ENCODE measurements at regions not wholly inside any gene's neighbourhood (a gene's known extent, or its start where the extent isn't known, plus 50 kb on each side); places are given as distances from the start of the nearest gene placed in this dataset.

GRCh38 chr2:215191477-215191876, 53.1 kb upstream of the ABCA12 start:
- H3K27me3 ChIP-seq (ENCODE audit: insufficient read depth, low read length) = no peaks in the 10 kb centered on the region
- intact Hi-C loops (cut with micrococcal nuclease) = no loop called here
- no peak overlapping the region for H3K9ac ChIP-seq (ENCODE audit: low read length)
- no peaks in the 10 kb centered on the region for H3K4me1 ChIP-seq (ENCODE audit: control insufficient read depth in 1 of 2, insufficient read depth in 2 of 2, low read length in 2 of 2)
- ATAC-seq (no peak), DNase-seq (ENCODE audit: low read depth, low spot score) (no peak)
- no peaks in the 10 kb centered on the region for H3K79me2 ChIP-seq (ENCODE audit: insufficient read depth, low read length)
- no peaks in the 10 kb centered on the region for H3K9me3 ChIP-seq (ENCODE audit: control insufficient read depth in 1 of 2, insufficient read depth in 1 of 2, low read depth in 1 of 2, low read length in 2 of 2)
- H3K4me3 ChIP-seq (replicated peaks in 1 of 2; ENCODE audit: low read depth in 1 of 2, low read length in 2 of 2) = no peak overlapping the region
- BruUV-seq (replicated peaks) = no TSS peak
- CTCF ChIA-PET = no interaction called here
- TF ChIP-seq TCF7L2 (IDR thresholded peaks at IDR 0.05; ENCODE audit: borderline replicate concordance, extremely low read depth, insufficient read depth, insufficient read length) (no peak), ZFX (IDR thresholded peaks at IDR 0.05) (no peak), POLR2AphosphoS5 (IDR thresholded peaks at IDR 0.05; ENCODE audit: low read depth, low read length) (no peak)
- TF ChIP-seq, protein P1, sequence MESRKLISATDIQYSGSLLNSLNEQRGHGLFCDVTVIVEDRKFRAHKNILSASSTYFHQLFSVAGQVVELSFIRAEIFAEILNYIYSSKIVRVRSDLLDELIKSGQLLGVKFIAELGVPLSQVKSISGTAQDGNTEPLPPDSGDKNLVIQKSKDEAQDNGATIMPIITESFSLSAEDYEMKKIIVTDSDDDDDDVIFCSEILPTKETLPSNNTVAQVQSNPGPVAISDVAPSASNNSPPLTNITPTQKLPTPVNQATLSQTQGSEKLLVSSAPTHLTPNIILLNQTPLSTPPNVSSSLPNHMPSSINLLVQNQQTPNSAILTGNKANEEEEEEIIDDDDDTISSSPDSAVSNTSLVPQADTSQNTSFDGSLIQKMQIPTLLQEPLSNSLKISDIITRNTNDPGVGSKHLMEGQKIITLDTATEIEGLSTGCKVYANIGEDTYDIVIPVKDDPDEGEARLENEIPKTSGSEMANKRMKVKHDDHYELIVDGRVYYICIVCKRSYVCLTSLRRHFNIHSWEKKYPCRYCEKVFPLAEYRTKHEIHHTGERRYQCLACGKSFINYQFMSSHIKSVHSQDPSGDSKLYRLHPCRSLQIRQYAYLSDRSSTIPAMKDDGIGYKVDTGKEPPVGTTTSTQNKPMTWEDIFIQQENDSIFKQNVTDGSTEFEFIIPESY (IDR thresholded peaks at IDR 0.05; ENCODE audit: extremely low read depth, insufficient replicate concordance, low read length) = no peak
- no peaks in the 10 kb centered on the region for H4K20me1 ChIP-seq (ENCODE audit: insufficient read depth)
- no peaks in the 10 kb centered on the region for H3K36me3 ChIP-seq (ENCODE audit: control insufficient read depth in 1 of 2, insufficient read depth in 2 of 2, low read length in 2 of 2)
- no peak overlapping the region for H2AFZ ChIP-seq (ENCODE audit: low read depth, low read length, poor library complexity, severe bottlenecking)
- H3K27ac ChIP-seq (ENCODE audit: low read depth, low read length) = no peak overlapping the region
- POLR2A ChIA-PET = no interaction called here
- RAD21 ChIA-PET (ENCODE audit: low non-redundant PET in 1 of 2, low total read pairs in 2 of 2, uncharacterized antibody in 2 of 2, unreplicated experiment in 2 of 2) = no interaction called here
- no peaks in the 10 kb centered on the region for H3K9me2 ChIP-seq (ENCODE audit: insufficient read depth)
- H3K4me2 ChIP-seq (ENCODE audit: low read length) = no peak overlapping the region

DNA sequence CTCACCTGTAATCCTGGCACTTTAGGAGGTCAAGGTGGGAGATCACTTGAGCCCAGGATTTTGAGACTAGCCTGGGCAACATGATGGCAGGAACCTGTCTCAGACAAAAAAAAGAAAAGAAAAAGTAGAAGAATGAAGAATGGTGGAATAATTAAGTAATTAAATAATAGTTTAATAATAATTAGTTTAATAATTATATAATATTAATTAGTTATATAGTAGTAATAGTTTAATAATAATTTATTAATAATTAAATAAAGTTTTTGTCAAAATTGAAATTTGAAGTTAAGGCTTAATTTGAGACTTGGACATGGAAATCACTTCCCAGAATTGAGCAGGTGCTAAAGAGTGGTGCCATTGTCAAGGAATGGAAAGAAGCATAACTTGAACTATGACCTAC, 52.2 kb upstream of the ABCA12 start:
- POLR2A ChIA-PET = no interaction called here
- H3K9me3 ChIP-seq (ENCODE audit: control insufficient read depth in 1 of 2, insufficient read depth in 1 of 2, low read depth in 1 of 2, low read length in 2 of 2) = no peaks in the 10 kb centered on the region
- RAD21 ChIA-PET (ENCODE audit: low non-redundant PET in 1 of 2, low total read pairs in 2 of 2, uncharacterized antibody in 2 of 2, unreplicated experiment in 2 of 2) = no interaction called here
- H3K36me3 ChIP-seq (ENCODE audit: control insufficient read depth in 1 of 2, insufficient read depth in 2 of 2, low read length in 2 of 2) = no peaks in the 10 kb centered on the region
- H3K27ac ChIP-seq (ENCODE audit: low read depth, low read length) = no peak overlapping the region
- CTCF ChIA-PET = no interaction called here
- no peaks in the 10 kb centered on the region for H3K27me3 ChIP-seq (ENCODE audit: insufficient read depth, low read length)
- H4K20me1 ChIP-seq (ENCODE audit: insufficient read depth) = no peaks in the 10 kb centered on the region
- H3K4me2 ChIP-seq (ENCODE audit: low read length) = no peak overlapping the region
- no peaks in the 10 kb centered on the region for H3K79me2 ChIP-seq (ENCODE audit: insufficient read depth, low read length)
- H3K4me3 ChIP-seq (replicated peaks in 1 of 2; ENCODE audit: low read depth in 1 of 2, low read length in 2 of 2) = no peak overlapping the region
- ATAC-seq (no peak), DNase-seq (ENCODE audit: low read depth, low spot score) (no peak)
- no peak overlapping the region for H2AFZ ChIP-seq (ENCODE audit: low read depth, low read length, poor library complexity, severe bottlenecking)
- H3K9me2 ChIP-seq (ENCODE audit: insufficient read depth) = no peaks in the 10 kb centered on the region
- intact Hi-C loops (cut with micrococcal nuclease) = no loop called here
- H3K9ac ChIP-seq (ENCODE audit: low read length) = no peak overlapping the region
- BruUV-seq (replicated peaks) = no TSS peak
- H3K4me1 ChIP-seq (ENCODE audit: control insufficient read depth in 1 of 2, insufficient read depth in 2 of 2, low read length in 2 of 2) = no peaks in the 10 kb centered on the region
- no peak for TF ChIP-seq SP1 (IDR thresholded peaks at IDR 0.05; ENCODE audit: low read depth)
- TF ChIP-seq, protein P1 (IDR thresholded peaks at IDR 0.05; ENCODE audit: extremely low read depth, insufficient replicate concordance, low read length) = no peak
- no peak for TF ChIP-seq TCF7L2 (IDR thresholded peaks at IDR 0.05; ENCODE audit: borderline replicate concordance, extremely low read depth, insufficient read depth, insufficient read length)
- no peak for TF ChIP-seq SIN3A (IDR thresholded peaks at IDR 0.05; ENCODE audit: low read depth)
- no peak for TF ChIP-seq CEBPB (IDR thresholded peaks at IDR 0.05; ENCODE audit: low read depth)
- no peak for TF ChIP-seq SRF (IDR thresholded peaks at IDR 0.05; ENCODE audit: low read depth)
- TF ChIP-seq, protein P2, sequence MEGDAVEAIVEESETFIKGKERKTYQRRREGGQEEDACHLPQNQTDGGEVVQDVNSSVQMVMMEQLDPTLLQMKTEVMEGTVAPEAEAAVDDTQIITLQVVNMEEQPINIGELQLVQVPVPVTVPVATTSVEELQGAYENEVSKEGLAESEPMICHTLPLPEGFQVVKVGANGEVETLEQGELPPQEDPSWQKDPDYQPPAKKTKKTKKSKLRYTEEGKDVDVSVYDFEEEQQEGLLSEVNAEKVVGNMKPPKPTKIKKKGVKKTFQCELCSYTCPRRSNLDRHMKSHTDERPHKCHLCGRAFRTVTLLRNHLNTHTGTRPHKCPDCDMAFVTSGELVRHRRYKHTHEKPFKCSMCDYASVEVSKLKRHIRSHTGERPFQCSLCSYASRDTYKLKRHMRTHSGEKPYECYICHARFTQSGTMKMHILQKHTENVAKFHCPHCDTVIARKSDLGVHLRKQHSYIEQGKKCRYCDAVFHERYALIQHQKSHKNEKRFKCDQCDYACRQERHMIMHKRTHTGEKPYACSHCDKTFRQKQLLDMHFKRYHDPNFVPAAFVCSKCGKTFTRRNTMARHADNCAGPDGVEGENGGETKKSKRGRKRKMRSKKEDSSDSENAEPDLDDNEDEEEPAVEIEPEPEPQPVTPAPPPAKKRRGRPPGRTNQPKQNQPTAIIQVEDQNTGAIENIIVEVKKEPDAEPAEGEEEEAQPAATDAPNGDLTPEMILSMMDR (IDR thresholded peaks at IDR 0.05 in 2 of 3, conservative IDR thresholded peaks at IDR 0.05 in 1 of 3; ENCODE audit: borderline replicate concordance in 1 of 3, insufficient read depth in 1 of 3, low read depth in 2 of 3, low read length in 2 of 3) = no peak
- TF ChIP-seq, protein P3, sequence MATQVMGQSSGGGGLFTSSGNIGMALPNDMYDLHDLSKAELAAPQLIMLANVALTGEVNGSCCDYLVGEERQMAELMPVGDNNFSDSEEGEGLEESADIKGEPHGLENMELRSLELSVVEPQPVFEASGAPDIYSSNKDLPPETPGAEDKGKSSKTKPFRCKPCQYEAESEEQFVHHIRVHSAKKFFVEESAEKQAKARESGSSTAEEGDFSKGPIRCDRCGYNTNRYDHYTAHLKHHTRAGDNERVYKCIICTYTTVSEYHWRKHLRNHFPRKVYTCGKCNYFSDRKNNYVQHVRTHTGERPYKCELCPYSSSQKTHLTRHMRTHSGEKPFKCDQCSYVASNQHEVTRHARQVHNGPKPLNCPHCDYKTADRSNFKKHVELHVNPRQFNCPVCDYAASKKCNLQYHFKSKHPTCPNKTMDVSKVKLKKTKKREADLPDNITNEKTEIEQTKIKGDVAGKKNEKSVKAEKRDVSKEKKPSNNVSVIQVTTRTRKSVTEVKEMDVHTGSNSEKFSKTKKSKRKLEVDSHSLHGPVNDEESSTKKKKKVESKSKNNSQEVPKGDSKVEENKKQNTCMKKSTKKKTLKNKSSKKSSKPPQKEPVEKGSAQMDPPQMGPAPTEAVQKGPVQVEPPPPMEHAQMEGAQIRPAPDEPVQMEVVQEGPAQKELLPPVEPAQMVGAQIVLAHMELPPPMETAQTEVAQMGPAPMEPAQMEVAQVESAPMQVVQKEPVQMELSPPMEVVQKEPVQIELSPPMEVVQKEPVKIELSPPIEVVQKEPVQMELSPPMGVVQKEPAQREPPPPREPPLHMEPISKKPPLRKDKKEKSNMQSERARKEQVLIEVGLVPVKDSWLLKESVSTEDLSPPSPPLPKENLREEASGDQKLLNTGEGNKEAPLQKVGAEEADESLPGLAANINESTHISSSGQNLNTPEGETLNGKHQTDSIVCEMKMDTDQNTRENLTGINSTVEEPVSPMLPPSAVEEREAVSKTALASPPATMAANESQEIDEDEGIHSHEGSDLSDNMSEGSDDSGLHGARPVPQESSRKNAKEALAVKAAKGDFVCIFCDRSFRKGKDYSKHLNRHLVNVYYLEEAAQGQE (IDR thresholded peaks at IDR 0.05; ENCODE audit: low read depth) = no peak
